ENCODE measurements at regions not wholly inside any gene's neighbourhood (a gene's known extent, or its start where the extent isn't known, plus 50 kb on each side); places are given as distances from the start of the nearest gene placed in this dataset.

- Histone ChIP-seq H3K27me3 (no peaks in the 10 kb centered on the region), H3K27ac (no peak overlapping the region), H3K36me3 (no peaks in the 10 kb centered on the region), H3K4me1 (ENCODE audit: insufficient read depth) (no peaks in the 10 kb centered on the region), H3K9me3 (no peaks in the 10 kb centered on the region), H3K4me3 (no peak overlapping the region)
- DNase-seq = no peak
- intact Hi-C loops (cut with DNase I) = no loop called here
- TF ChIP-seq CTCF (IDR thresholded peaks at IDR 0.05) (no peak), EP300 (IDR thresholded peaks at IDR 0.05) (no peak), POLR2A (IDR thresholded peaks at IDR 0.05) (no peak)
- 53 to 56% (median 54%) methylated on average over 1 of the region's 1 CpG for WGBS, 3 donors
These were observed 99.5 kb upstream of the PCDH7 start for GRCh38 chr4:30620711-30621110.

- H3K27ac ChIP-seq = no peak overlapping the region
- 87 to 93% (median 88%) methylated on average over 3 of the region's 3 CpGs for WGBS, 3 donors
- no peak for TF ChIP-seq POLR2A (IDR thresholded peaks at IDR 0.05)
- no peak for TF ChIP-seq CTCF (IDR thresholded peaks at IDR 0.05)
- TF ChIP-seq EP300 (IDR thresholded peaks at IDR 0.05) = no peak
- no peaks in the 10 kb centered on the region for H3K9me3 ChIP-seq
- no peaks in the 10 kb centered on the region for H3K36me3 ChIP-seq
- no peaks in the 10 kb centered on the region for H3K27me3 ChIP-seq
- no peaks in the 10 kb centered on the region for H3K4me1 ChIP-seq (ENCODE audit: insufficient read depth)
- no peak for DNase-seq
- H3K4me3 ChIP-seq = no peak overlapping the region
- intact Hi-C loops (cut with DNase I) = no loop called here
These were observed 89.7 kb upstream of the PCDH7 start for GRCh38 chr4:30630431-30630830.

- Histone ChIP-seq H3K27ac (no peak overlapping the region), H3K36me3 (no peaks in the 10 kb centered on the region), H3K4me1 (ENCODE audit: insufficient read depth) (no peaks in the 10 kb centered on the region), H3K27me3 (no peaks in the 10 kb centered on the region), H3K4me3 (no peak overlapping the region), H3K9me3 (no peaks in the 10 kb centered on the region)
- TF ChIP-seq CTCF (IDR thresholded peaks at IDR 0.05) (no peak), EP300 (IDR thresholded peaks at IDR 0.05) (no peak), POLR2A (IDR thresholded peaks at IDR 0.05) (no peak)
- no peak for DNase-seq
- intact Hi-C loops (cut with DNase I) = no loop called here
- WGBS, 3 donors = 75 to 88% (median 85%) methylated on average over 1 of the region's 1 CpG
These were observed 87.4 kb upstream of the PCDH7 start for GRCh38 chr4:30632751-30633150.

- H3K4me1 ChIP-seq (ENCODE audit: insufficient read depth) = no peaks in the 10 kb centered on the region
- H3K36me3 ChIP-seq = no peaks in the 10 kb centered on the region
- intact Hi-C loops (cut with DNase I) = no loop called here
- no peaks in the 10 kb centered on the region for H3K9me3 ChIP-seq
- DNase-seq = no peak
- no peak overlapping the region for H3K27ac ChIP-seq
- H3K4me3 ChIP-seq = no peak overlapping the region
- WGBS, 3 donors = 81 to 95% (median 85%) methylated on average over 1 of the region's 1 CpG
- H3K27me3 ChIP-seq = no peaks in the 10 kb centered on the region
- TF ChIP-seq EP300 (IDR thresholded peaks at IDR 0.05) (no peak), POLR2A (IDR thresholded peaks at IDR 0.05) (no peak), CTCF (IDR thresholded peaks at IDR 0.05) (no peak)
These were observed 78.8 kb upstream of the PCDH7 start for GRCh38 chr4:30641345-30641744.

GRCh38 chr4:30642567-30642966 is 77.6 kb upstream of the PCDH7 start:
- intact Hi-C loops (cut with DNase I) = no loop called here
- TF ChIP-seq CTCF (IDR thresholded peaks at IDR 0.05) (no peak), EP300 (IDR thresholded peaks at IDR 0.05) (no peak), POLR2A (IDR thresholded peaks at IDR 0.05) (no peak)
- H3K4me1 ChIP-seq (ENCODE audit: insufficient read depth) = no peaks in the 10 kb centered on the region
- 6 to 13% (median 9%) methylated on average over 1 of the region's 1 CpG for WGBS, 3 donors
- no peak for DNase-seq
- no peak overlapping the region for H3K27ac ChIP-seq
- no peaks in the 10 kb centered on the region for H3K27me3 ChIP-seq
- no peaks in the 10 kb centered on the region for H3K9me3 ChIP-seq
- no peaks in the 10 kb centered on the region for H3K36me3 ChIP-seq
- no peak overlapping the region for H3K4me3 ChIP-seq
